ENCODE measurements at regions not wholly inside any gene's neighbourhood (a gene's known extent, or its start where the extent isn't known, plus 50 kb on each side); places are given as distances from the start of the nearest gene placed in this dataset.

DNA sequence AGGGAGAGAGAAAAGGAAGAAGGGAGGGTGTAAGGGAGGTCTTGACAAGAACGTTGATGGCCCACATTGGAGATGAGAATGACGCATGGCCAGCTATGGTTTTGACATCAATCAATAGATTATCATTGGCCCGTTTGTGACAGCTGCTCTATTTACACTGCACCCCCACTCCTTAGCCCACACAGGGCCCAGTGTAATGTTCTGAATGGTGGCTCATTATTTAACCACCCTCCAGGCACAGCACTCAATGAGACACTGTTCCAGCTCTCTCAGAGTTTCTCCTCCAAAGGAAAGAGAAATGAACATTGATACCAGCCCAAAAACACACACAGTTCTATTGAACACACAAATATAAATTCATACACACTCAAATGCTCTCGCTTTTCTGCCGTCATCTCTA is 173.0 kb upstream of the IPO5 start:
- TF ChIP-seq CTCF (IDR thresholded peaks at IDR 0.05) (no peak), POLR2A (IDR thresholded peaks at IDR 0.05) (no peak)
